MM.1S (cell line): ENCODE measurements at regions not wholly inside any gene's neighbourhood (a gene's known extent, or its start where the extent isn't known, plus 50 kb on each side); places are given as distances from the start of the nearest gene placed in this dataset.

Source experiments
- DNase-seq: peaks from one replicate; pipeline ENCODE4 v3.0.0-alpha.2; 2015
- H2AFZ ChIP-seq: fragments of 300-600 bp; sonication (generic); 2 replicates; pipeline ENCODE4 v1.6.0; 2016; ENCODE audit warnings: antibody characterized with exemption, low read length
- H3F3A ChIP-seq: fragments of 300-600 bp; sonication (generic); 2 replicates; pipeline ENCODE4 v1.6.1; 2016; ENCODE audit warnings: mild to moderate bottlenecking, antibody characterized with exemption, low read length, moderate library complexity, mixed read lengths; ENCODE audit not compliant: insufficient read depth
- H3K27ac ChIP-seq: fragments of 300-600 bp; sonication (generic); 2 replicates; pipeline ENCODE4 v1.5.1; 2016; ENCODE audit warnings: mild to moderate bottlenecking, low read length
- H3K27me3 ChIP-seq: fragments of 300-600 bp; sonication (generic); replicated peaks from 2 replicates; pipeline ENCODE4 v1.6.0; 2016; ENCODE audit warnings: low read length; ENCODE audit not compliant: insufficient read depth
- H3K36me3 ChIP-seq: fragments of 300-600 bp; sonication (generic); replicated peaks from 2 replicates; pipeline ENCODE4 v1.6.1; 2016; ENCODE audit warnings: mild to moderate bottlenecking, low read length, mixed read lengths; ENCODE audit not compliant: insufficient read depth
- H3K4me1 ChIP-seq: fragments of 300-600 bp; sonication (generic); 2 replicates; pipeline ENCODE4 v1.6.1; 2016; ENCODE audit warnings: low read length, mixed read lengths
- H3K4me2 ChIP-seq: fragments of 300-600 bp; sonication (generic); 2 replicates; pipeline ENCODE4 v1.6.0; 2016; ENCODE audit warnings: low read depth, low read length
- H3K4me3 ChIP-seq: fragments of 300-600 bp; sonication (generic); 2 replicates; pipeline ENCODE4 v1.5.1; 2016; ENCODE audit warnings: low read length, mixed read lengths
- H3K79me2 ChIP-seq: fragments of 300-600 bp; sonication (generic); 2 replicates; pipeline ENCODE4 v1.6.1; 2016; ENCODE audit warnings: mixed run types, low read length, mixed read lengths
- H3K9ac ChIP-seq: fragments of 300-600 bp; sonication (generic); 2 replicates; pipeline ENCODE4 v1.6.1; 2016; ENCODE audit warnings: low read length, mixed read lengths
- H3K9me2 ChIP-seq: fragments of 300-600 bp; sonication (generic); replicated peaks from 2 replicates; pipeline ENCODE4 v1.6.1; 2016; ENCODE audit warnings: mild to moderate bottlenecking, low read length, mixed read lengths; ENCODE audit not compliant: insufficient read depth
- H3K9me3 ChIP-seq: fragments of 300-600 bp; sonication (generic); replicated peaks from 2 replicates; pipeline ENCODE4 v1.6.1; 2016; ENCODE audit warnings: mild to moderate bottlenecking, low read length, mixed read lengths; ENCODE audit not compliant: insufficient read depth
- H4K20me1 ChIP-seq: fragments of 300-600 bp; sonication (generic); 2 replicates; pipeline ENCODE4 v1.6.1; 2016; ENCODE audit warnings: mild to moderate bottlenecking, low read length, moderate library complexity, mixed read lengths; ENCODE audit not compliant: insufficient read depth
- CTCF ChIP-seq: fragments of 300-600 bp; sonication (generic); IDR thresholded peaks from 2 replicates; pipeline ENCODE4 v1.5.1; 2016; ENCODE audit warnings: antibody characterized with exemption, low read length, mixed read lengths
- EZH2 ChIP-seq: fragments of 300-600 bp; sonication (generic); optimal IDR thresholded peaks from 2 replicates; pipeline ENCODE3; 2017; ENCODE audit warnings: low read depth, mild to moderate bottlenecking, antibody characterized with exemption, low read length, mixed read lengths
- EZH2phosphoT487 ChIP-seq: fragments of 300-600 bp; sonication (generic); IDR thresholded peaks from 2 replicates; pipeline ENCODE4 v1.6.1; 2018; ENCODE audit warnings: antibody characterized with exemption, low read length

- TF ChIP-seq EZH2 = no peak
- no peak for TF ChIP-seq CTCF
- Histone ChIP-seq H3K9ac (no peak overlapping the region), H3F3A (no peaks in the 10 kb centered on the region), H3K4me2 (no peak overlapping the region), H3K79me2 (no peaks in the 10 kb centered on the region), H4K20me1 (no peaks in the 10 kb centered on the region), H3K4me3 (no peak overlapping the region), H2AFZ (no peak overlapping the region), H3K36me3 (no peaks in the 10 kb centered on the region), H3K27me3 (no peaks in the 10 kb centered on the region), H3K4me1 (no peaks in the 10 kb centered on the region), H3K9me3 (no peaks in the 10 kb centered on the region), H3K9me2 (no peaks in the 10 kb centered on the region), H3K27ac (no peak overlapping the region)
- DNase-seq = no peak
Measured at GRCh38 chr10:126776168-126776567, 105.7 kb upstream of the C10orf90 start.

- no peaks in the 10 kb centered on the region for H3K79me2 ChIP-seq
- no peak overlapping the region for H2AFZ ChIP-seq
- H4K20me1 ChIP-seq = no peaks in the 10 kb centered on the region
- DNase-seq = no peak
- H3K27ac ChIP-seq = no peak overlapping the region
- no peaks in the 10 kb centered on the region for H3K9me3 ChIP-seq
- H3F3A ChIP-seq = no peaks in the 10 kb centered on the region
- H3K27me3 ChIP-seq = no peaks in the 10 kb centered on the region
- no peak overlapping the region for H3K4me2 ChIP-seq
- no peaks in the 10 kb centered on the region for H3K4me1 ChIP-seq
- H3K9ac ChIP-seq = no peak overlapping the region
- H3K9me2 ChIP-seq = no peaks in the 10 kb centered on the region
- TF ChIP-seq EZH2 = no peak
- no peak for TF ChIP-seq CTCF
- no peak for TF ChIP-seq EZH2phosphoT487
- H3K36me3 ChIP-seq = no peaks in the 10 kb centered on the region
- H3K4me3 ChIP-seq = no peak overlapping the region
Measured at GRCh38 chr10:126777714-126778113, 107.2 kb upstream of the C10orf90 start.

GRCh38 chr10:126781450-126782216 is 111.1 kb upstream of the C10orf90 start:
- H4K20me1 ChIP-seq = no peaks in the 10 kb centered on the region
- H3K79me2 ChIP-seq = no peaks in the 10 kb centered on the region
- no peak overlapping the region for H3K4me3 ChIP-seq
- no peaks in the 10 kb centered on the region for H3K9me3 ChIP-seq
- H3K4me2 ChIP-seq = no peak overlapping the region
- H2AFZ ChIP-seq = no peak overlapping the region
- TF ChIP-seq EZH2phosphoT487 = no peak
- TF ChIP-seq CTCF = no peak
- TF ChIP-seq EZH2 = no peak
- no peaks in the 10 kb centered on the region for H3K9me2 ChIP-seq
- no peaks in the 10 kb centered on the region for H3K4me1 ChIP-seq
- H3F3A ChIP-seq = no peaks in the 10 kb centered on the region
- no peak overlapping the region for H3K27ac ChIP-seq
- H3K27me3 ChIP-seq = no peaks in the 10 kb centered on the region
- no peaks in the 10 kb centered on the region for H3K36me3 ChIP-seq
- DNase-seq = no peak
- H3K9ac ChIP-seq = no peak overlapping the region
